Ovary (tissue), 3 donors: ENCODE measurements at regions not wholly inside any gene's neighbourhood (a gene's known extent, or its start where the extent isn't known, plus 50 kb on each side); places are given as distances from the start of the nearest gene placed in this dataset.

Experiments
- EP300 ChIP-seq: sonication (generic); formaldehyde crosslinking; IDR thresholded peaks from one replicate; pipeline ENCODE4 v1.6.1; 2017; ENCODE audit warnings: antibody characterized with exemption
- TF ChIP-seq, protein P1 (sequence below), 3 donors: fragments of 450-650 bp in 2 of 3; fragments of 200-600 bp in 1 of 3; IDR thresholded peaks; one replicate each; pipeline versions ENCODE4 v1.5.1 to v1.8.0; 2016 to 2022; ENCODE audit warnings: antibody characterized with exemption in 3 of 3, mild to moderate bottlenecking in 1 of 3
- donor health status: DM: no; HTN: no; CAD: no.

DNA sequence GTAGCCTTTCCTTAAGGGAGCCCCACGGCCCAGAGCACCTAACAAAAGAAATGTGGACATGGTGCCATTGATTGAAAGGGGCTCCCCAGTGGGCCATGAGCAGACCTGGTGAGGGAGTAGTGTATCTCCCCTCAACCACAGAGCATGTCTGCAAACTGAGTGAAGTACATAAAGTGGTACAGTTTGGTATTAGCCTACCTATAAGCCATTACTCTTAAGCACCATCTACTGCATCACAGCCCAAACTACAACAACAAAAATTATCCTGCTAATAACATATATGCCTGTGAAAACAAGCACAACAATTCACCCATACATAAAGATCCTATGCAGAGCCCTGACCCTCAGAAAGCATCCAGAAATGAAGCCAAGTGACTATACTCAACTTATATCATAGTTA, 407.8 kb downstream of the PTPRC start:
- TF ChIP-seq, protein P1, sequence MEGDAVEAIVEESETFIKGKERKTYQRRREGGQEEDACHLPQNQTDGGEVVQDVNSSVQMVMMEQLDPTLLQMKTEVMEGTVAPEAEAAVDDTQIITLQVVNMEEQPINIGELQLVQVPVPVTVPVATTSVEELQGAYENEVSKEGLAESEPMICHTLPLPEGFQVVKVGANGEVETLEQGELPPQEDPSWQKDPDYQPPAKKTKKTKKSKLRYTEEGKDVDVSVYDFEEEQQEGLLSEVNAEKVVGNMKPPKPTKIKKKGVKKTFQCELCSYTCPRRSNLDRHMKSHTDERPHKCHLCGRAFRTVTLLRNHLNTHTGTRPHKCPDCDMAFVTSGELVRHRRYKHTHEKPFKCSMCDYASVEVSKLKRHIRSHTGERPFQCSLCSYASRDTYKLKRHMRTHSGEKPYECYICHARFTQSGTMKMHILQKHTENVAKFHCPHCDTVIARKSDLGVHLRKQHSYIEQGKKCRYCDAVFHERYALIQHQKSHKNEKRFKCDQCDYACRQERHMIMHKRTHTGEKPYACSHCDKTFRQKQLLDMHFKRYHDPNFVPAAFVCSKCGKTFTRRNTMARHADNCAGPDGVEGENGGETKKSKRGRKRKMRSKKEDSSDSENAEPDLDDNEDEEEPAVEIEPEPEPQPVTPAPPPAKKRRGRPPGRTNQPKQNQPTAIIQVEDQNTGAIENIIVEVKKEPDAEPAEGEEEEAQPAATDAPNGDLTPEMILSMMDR (IDR thresholded peaks at IDR 0.05): no peak
- TF ChIP-seq EP300: no peak
